ENCODE measurements at regions not wholly inside any gene's neighbourhood (a gene's known extent, or its start where the extent isn't known, plus 50 kb on each side); places are given as distances from the start of the nearest gene placed in this dataset.
"Not testable (repeated sequence)": the region's sequence is repeated elsewhere in the genome, so short reads cannot be mapped to it uniquely, and the experiment has no call there.

GRCh38 chr12:131430158-131430742 is 280.6 kb upstream of the SFSWAP start:
- DNase-seq (ENCODE audit: extremely low read depth in 1 of 11, low read depth in 9 of 11, low spot score in 4 of 11) = no peak

GRCh38 chr12:131431126-131431655 is 279.7 kb upstream of the SFSWAP start:
- DNase-seq (ENCODE audit: extremely low read depth in 1 of 11, low read depth in 9 of 11, low spot score in 4 of 11) = not testable (repeated sequence)

- peak in 1 of 11 donors; percentile 26 for DNase-seq (ENCODE audit: extremely low read depth in 1 of 11, low read depth in 9 of 11, low spot score in 4 of 11)
Observed at GRCh38 chr12:131432532-131433260, 278.2 kb upstream of the SFSWAP start.

GRCh38 chr12:131434208-131435125 is 276.4 kb upstream of the SFSWAP start:
- DNase-seq (ENCODE audit: extremely low read depth in 1 of 11, low read depth in 9 of 11, low spot score in 4 of 11) = no peak

- DNase-seq (ENCODE audit: extremely low read depth in 1 of 11, low read depth in 9 of 11, low spot score in 4 of 11) = no peak
Observed at GRCh38 chr12:131436922-131437705, 273.8 kb upstream of the SFSWAP start.

GRCh38 chr12:131437706-131438492 is 273.0 kb upstream of the SFSWAP start:
- no peak for DNase-seq (ENCODE audit: extremely low read depth in 1 of 11, low read depth in 9 of 11, low spot score in 4 of 11)

DNA sequence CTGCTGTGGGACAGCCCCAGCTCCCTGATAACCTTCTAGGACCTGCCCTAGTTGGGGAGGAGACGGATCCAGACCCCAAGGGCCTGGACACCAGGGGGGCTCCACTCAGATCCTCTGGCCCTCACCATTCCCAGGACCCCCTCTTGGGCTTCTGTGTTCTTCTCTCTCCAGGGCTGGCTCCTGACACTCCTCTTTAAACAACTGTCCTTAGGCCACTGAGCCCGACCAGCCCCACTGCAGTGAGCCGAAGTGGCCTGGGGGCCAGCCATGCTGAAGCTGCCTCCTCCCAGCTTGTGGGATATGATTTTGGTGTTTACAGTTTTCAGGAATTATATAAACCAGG is 272.4 kb upstream of the SFSWAP start:
- DNase-seq (ENCODE audit: extremely low read depth in 1 of 11, low read depth in 9 of 11, low spot score in 4 of 11) = not testable (repeated sequence)

DNA sequence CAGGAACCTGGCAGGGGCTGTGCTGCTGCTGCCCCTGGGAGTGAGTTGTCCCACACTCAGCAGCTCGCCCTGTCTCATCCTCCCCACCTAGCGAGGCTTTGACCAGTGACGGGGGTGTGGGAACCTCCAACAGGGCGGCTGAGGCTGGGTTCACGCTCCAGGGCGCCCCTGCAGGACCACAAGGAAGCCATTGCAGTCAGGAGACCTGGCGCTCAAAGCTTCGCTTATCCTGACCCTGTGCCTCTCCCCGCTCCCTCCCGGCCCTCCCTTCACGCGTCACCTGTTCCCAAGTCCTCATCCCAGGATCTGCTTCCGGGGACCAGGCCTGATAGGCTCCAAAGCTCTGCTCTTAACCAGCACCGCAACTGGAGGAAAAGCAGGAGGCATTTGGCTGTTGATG is 272.0 kb upstream of the SFSWAP start:
- DNase-seq (ENCODE audit: extremely low read depth in 1 of 11, low read depth in 9 of 11, low spot score in 4 of 11) = peak in 2 of 11 donors; percentile 49 to 67

- not testable (repeated sequence) for DNase-seq (ENCODE audit: extremely low read depth in 1 of 11, low read depth in 9 of 11, low spot score in 4 of 11)
Observed at GRCh38 chr12:131439752-131440151, 271.1 kb upstream of the SFSWAP start.

- not testable (repeated sequence) for DNase-seq (ENCODE audit: extremely low read depth in 1 of 11, low read depth in 9 of 11, low spot score in 4 of 11)
Observed at GRCh38 chr12:131440209-131441059, 270.5 kb upstream of the SFSWAP start.

GRCh38 chr12:131441060-131441396 is 269.9 kb upstream of the SFSWAP start:
- DNase-seq (ENCODE audit: extremely low read depth in 1 of 11, low read depth in 9 of 11, low spot score in 4 of 11) = no peak

DNA sequence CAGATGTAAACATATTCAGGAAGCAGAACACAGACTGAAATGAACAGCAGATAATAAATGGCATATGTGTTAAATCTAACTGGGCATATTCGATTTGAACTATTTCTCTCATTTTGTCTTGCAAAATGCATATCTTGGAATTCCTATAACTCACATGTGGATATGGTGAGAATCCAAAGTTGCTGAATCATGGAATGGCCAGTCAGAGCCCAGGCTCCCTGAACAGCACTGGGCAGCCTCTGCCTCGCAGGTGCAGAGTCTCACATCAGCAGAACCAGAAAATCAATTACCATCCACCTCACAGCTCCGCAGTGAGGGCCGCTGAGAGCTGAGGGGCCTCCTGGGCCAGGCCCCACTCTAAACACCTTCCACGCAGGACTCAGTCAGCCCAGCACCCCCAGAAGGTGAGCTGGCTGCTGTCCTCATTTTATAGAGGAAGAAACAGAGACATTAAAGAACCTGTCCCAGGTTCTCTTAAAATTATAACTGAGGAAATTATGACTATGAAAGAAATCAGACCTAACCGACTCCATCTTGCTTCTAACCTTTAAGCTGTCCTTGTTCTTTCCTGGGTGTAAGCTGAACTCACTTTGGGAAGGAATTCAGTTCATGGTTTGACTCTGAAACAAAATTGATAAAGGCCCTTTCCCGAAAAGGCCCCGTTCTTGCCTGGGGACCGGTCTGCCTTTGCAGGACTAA is 269.1 kb upstream of the SFSWAP start:
- no peak for DNase-seq (ENCODE audit: extremely low read depth in 1 of 11, low read depth in 9 of 11, low spot score in 4 of 11)

- no peak for DNase-seq (ENCODE audit: extremely low read depth in 1 of 11, low read depth in 9 of 11, low spot score in 4 of 11)
Observed at GRCh38 chr12:131442337-131442918, 268.5 kb upstream of the SFSWAP start.

- no peak for DNase-seq (ENCODE audit: extremely low read depth in 1 of 11, low read depth in 9 of 11, low spot score in 4 of 11)
Observed at GRCh38 chr12:131443019-131444000, 267.6 kb upstream of the SFSWAP start.

All from renal cortex interstitium (tissue), 11 donors.